ENCODE measurements at regions not wholly inside any gene's neighbourhood (a gene's known extent, or its start where the extent isn't known, plus 50 kb on each side); places are given as distances from the start of the nearest gene placed in this dataset.

DNA sequence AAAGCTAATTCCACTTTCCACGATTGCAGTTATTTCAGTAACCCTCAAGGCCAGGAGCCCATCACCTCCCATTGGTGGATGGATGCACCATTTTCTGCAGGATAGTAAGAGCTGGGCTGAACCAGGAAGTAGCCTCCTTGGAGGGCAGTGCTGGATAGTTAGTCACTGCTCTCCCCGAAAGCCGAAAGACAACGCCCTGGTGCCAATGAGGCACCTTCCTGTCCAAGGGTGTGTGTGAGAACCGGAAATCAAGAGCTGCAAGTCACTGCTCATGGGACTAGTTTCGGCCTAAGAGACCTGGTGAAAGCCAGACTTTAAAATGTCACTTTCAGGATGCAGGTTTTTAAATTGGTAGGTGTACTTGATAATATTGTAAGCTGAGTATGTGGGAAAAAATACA, 203.8 kb upstream of the HS3ST1 start:
- DNase-seq (no peak), ATAC-seq (no peak)
- TF ChIP-seq, protein P1, sequence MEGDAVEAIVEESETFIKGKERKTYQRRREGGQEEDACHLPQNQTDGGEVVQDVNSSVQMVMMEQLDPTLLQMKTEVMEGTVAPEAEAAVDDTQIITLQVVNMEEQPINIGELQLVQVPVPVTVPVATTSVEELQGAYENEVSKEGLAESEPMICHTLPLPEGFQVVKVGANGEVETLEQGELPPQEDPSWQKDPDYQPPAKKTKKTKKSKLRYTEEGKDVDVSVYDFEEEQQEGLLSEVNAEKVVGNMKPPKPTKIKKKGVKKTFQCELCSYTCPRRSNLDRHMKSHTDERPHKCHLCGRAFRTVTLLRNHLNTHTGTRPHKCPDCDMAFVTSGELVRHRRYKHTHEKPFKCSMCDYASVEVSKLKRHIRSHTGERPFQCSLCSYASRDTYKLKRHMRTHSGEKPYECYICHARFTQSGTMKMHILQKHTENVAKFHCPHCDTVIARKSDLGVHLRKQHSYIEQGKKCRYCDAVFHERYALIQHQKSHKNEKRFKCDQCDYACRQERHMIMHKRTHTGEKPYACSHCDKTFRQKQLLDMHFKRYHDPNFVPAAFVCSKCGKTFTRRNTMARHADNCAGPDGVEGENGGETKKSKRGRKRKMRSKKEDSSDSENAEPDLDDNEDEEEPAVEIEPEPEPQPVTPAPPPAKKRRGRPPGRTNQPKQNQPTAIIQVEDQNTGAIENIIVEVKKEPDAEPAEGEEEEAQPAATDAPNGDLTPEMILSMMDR (IDR thresholded peaks at IDR 0.05) = no peak
- TF ChIP-seq POLR2A (IDR thresholded peaks at IDR 0.05) = no peak
- H3K27ac ChIP-seq = no peak overlapping the region
- H3K4me3 ChIP-seq = no peak overlapping the region
- no peaks in the 10 kb centered on the region for H3K36me3 ChIP-seq
- H3K4me1 ChIP-seq = no peaks in the 10 kb centered on the region
- WGBS (ENCODE audit: insufficient coverage, low coverage, low lambda C conversion rate, missing lambda C conversion rate) = 81% methylated on average over 5 of the region's 6 CpGs
- no peaks in the 10 kb centered on the region for H3K27me3 ChIP-seq
- no peaks in the 10 kb centered on the region for H3K9me3 ChIP-seq
- intact Hi-C loops (cut with DNase I) = no loop called here

DNA sequence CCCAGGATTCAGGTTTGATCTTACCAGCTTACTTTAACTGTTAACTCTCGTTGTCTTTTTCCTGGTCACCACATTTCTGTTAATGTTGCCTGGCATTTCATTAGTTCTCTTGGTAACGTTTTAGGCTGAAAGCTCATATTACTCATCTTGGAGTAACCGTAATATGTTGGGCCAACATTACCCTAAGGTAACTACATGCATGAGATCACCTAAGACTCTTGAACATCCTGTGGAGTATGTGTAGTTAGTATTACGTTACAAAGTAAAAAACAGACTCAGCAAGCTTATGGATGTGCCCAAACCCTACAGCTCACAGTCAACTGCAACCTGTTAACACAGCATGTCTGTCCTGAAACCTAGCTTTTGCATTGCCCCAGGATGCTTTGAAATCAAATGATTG, 203.3 kb upstream of the HS3ST1 start:
- Histone ChIP-seq H3K27ac (no peak overlapping the region), H3K9me3 (no peaks in the 10 kb centered on the region), H3K36me3 (no peaks in the 10 kb centered on the region), H3K4me3 (no peak overlapping the region), H3K4me1 (no peaks in the 10 kb centered on the region), H3K27me3 (no peaks in the 10 kb centered on the region)
- no peak for DNase-seq
- TF ChIP-seq, protein P1 (IDR thresholded peaks at IDR 0.05) = no peak
- TF ChIP-seq POLR2A (IDR thresholded peaks at IDR 0.05) = no peak
- intact Hi-C loops (cut with DNase I) = no loop called here
- ATAC-seq = no peak
- 73% methylated on average over 4 of the region's 4 CpGs for WGBS (ENCODE audit: insufficient coverage, low coverage, low lambda C conversion rate, missing lambda C conversion rate)

DNA sequence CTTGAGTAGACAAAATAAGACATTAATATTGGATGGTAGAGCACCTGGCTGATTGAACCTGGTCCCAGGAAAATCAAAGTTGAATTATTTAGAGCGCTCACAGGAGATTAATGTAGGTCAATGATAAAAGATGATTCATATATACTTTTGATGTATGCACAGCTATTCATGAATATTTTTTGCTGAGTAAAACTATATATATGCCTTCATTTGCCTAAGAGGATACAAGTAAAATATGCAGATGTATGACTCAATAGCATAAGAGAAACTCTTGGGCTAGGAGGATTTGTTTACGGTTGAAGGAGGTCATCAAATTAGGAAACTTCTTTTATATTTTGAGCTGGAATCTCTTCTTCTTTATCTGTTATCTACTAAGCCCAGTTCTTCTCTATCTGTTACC, 202.7 kb upstream of the HS3ST1 start:
- Histone ChIP-seq H3K4me3 (no peak overlapping the region), H3K36me3 (no peaks in the 10 kb centered on the region), H3K9me3 (no peaks in the 10 kb centered on the region), H3K27me3 (no peaks in the 10 kb centered on the region), H3K27ac (no peak overlapping the region), H3K4me1 (no peaks in the 10 kb centered on the region)
- ATAC-seq (no peak), DNase-seq (no peak)
- intact Hi-C loops (cut with DNase I) = no loop called here
- 94% methylated on average over 2 of the region's 2 CpGs for WGBS (ENCODE audit: insufficient coverage, low coverage, low lambda C conversion rate, missing lambda C conversion rate)
- TF ChIP-seq, protein P1 (IDR thresholded peaks at IDR 0.05) = no peak
- TF ChIP-seq POLR2A (IDR thresholded peaks at IDR 0.05) = no peak

DNA sequence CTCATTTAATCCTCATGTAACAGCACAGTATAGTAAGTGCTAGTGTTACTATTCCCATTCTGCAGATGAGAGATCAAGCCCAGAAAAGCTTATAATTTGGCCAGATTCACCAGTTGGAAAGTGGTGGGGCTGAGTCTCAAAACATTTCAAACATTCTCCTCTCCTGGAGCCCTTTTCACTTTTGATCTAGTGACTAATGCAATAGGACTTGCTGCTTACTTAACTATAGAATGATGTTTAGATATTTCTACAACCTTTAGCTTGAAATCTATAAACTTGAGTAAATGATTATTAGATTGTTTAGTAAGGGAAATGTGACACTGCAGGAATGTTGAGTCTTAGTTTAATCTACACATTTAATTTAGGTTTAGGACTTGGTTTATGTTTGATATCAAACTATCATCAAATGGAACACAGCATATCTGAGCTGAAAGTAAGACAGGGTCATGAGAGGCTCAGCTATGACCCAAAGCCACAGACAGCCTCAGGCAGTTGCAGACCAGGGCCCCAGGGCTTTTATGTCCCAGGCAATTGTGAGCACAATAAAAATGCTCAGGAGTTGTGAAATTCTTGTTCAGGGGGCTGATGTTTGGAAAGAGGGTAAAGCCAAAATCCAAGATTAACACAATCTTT, 199.5 kb upstream of the HS3ST1 start:
- Histone ChIP-seq H3K27ac (no peak overlapping the region), H3K27me3 (no peaks in the 10 kb centered on the region), H3K9me3 (no peaks in the 10 kb centered on the region), H3K36me3 (no peaks in the 10 kb centered on the region), H3K4me3 (no peak overlapping the region), H3K4me1 (no peaks in the 10 kb centered on the region)
- DNase-seq = no peak
- no peak for ATAC-seq
- intact Hi-C loops (cut with DNase I) = no loop called here
- no peak for TF ChIP-seq POLR2A (IDR thresholded peaks at IDR 0.05)
- TF ChIP-seq, protein P1 (IDR thresholded peaks at IDR 0.05) = no peak

DNA sequence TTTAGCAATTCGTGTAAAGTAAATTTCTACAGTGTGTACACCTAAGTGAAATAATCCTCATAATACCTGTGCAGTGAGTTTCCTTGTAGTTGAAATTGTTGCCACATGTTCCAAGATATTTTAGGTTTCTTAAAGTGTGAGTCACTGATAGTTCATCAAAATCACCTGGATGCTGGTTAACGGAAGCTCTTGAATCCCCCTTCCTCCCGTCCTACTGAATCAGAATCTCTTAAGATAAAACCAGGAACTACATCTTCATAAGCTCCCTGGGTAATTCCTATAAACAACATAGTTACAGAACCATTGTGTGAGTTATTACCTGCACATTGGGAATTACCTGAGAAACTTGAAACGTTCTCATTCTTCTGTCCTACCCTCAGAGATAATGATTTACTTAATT, 197.4 kb upstream of the HS3ST1 start:
- no peak for DNase-seq
- Histone ChIP-seq H3K36me3 (no peaks in the 10 kb centered on the region), H3K4me3 (no peak overlapping the region), H3K27me3 (no peaks in the 10 kb centered on the region), H3K27ac (no peak overlapping the region), H3K9me3 (no peaks in the 10 kb centered on the region), H3K4me1 (no peaks in the 10 kb centered on the region)
- ATAC-seq = no peak
- TF ChIP-seq, protein P1 (IDR thresholded peaks at IDR 0.05) = no peak
- no peak for TF ChIP-seq POLR2A (IDR thresholded peaks at IDR 0.05)
- 49% methylated on average over 4 of the region's 4 CpGs for WGBS (ENCODE audit: insufficient coverage, low coverage, low lambda C conversion rate, missing lambda C conversion rate)
- intact Hi-C loops (cut with DNase I) = no loop called here

Measured in right lobe of liver (tissue), 6 donors.